ENCODE measurements at regions not wholly inside any gene's neighbourhood (a gene's known extent, or its start where the extent isn't known, plus 50 kb on each side); places are given as distances from the start of the nearest gene placed in this dataset.
A peak's percentile ranks its signal among the peaks of the same experiment; 100 is the strongest.

- no peak overlapping the region for H3K27ac Mint-ChIP-seq
- TF ChIP-seq CTCF (IDR thresholded peaks at IDR 0.05), result no peak
- H3K9me3 Mint-ChIP-seq, result no peaks in the 10 kb centered on the region
- H3K4me1 Mint-ChIP-seq, result peaks cover 9% of the 10 kb centered on the region
- peak overlapping the region; percentile 35 for H3K4me3 Mint-ChIP-seq
- no peak for DNase-seq
- peaks cover 7% of the 10 kb centered on the region for H3K27me3 Mint-ChIP-seq (ENCODE audit: low read depth, poor library complexity)
- H3K36me3 Mint-ChIP-seq (ENCODE audit: low read depth), result no peaks in the 10 kb centered on the region
Measured at GRCh38 chr4:138659037-138659811, 356.4 kb upstream of the NOCT start.

GRCh38 chr4:138658518-138658917 is 357.1 kb upstream of the NOCT start:
- H3K4me1 Mint-ChIP-seq, result peaks cover 9% of the 10 kb centered on the region
- TF ChIP-seq CTCF (IDR thresholded peaks at IDR 0.05), result no peak
- H3K9me3 Mint-ChIP-seq, result no peaks in the 10 kb centered on the region
- no peaks in the 10 kb centered on the region for H3K36me3 Mint-ChIP-seq (ENCODE audit: low read depth)
- no peak for DNase-seq
- H3K27ac Mint-ChIP-seq, result no peak overlapping the region
- peaks cover 7% of the 10 kb centered on the region for H3K27me3 Mint-ChIP-seq (ENCODE audit: low read depth, poor library complexity)
- H3K4me3 Mint-ChIP-seq, result no peak overlapping the region

GRCh38 chr4:138656990-138657389 is 358.6 kb upstream of the NOCT start:
- H3K27ac Mint-ChIP-seq, result no peak overlapping the region
- no peak overlapping the region for H3K4me3 Mint-ChIP-seq
- H3K27me3 Mint-ChIP-seq (ENCODE audit: low read depth, poor library complexity), result peaks cover 7% of the 10 kb centered on the region
- peaks cover 9% of the 10 kb centered on the region for H3K4me1 Mint-ChIP-seq
- no peaks in the 10 kb centered on the region for H3K36me3 Mint-ChIP-seq (ENCODE audit: low read depth)
- no peak for DNase-seq
- no peaks in the 10 kb centered on the region for H3K9me3 Mint-ChIP-seq
- TF ChIP-seq CTCF (IDR thresholded peaks at IDR 0.05), result no peak

GRCh38 chr4:138655985-138656384 is 359.6 kb upstream of the NOCT start:
- no peak for TF ChIP-seq CTCF (IDR thresholded peaks at IDR 0.05)
- Mint-ChIP-seq H3K36me3 (ENCODE audit: low read depth) (no peaks in the 10 kb centered on the region), H3K27me3 (ENCODE audit: low read depth, poor library complexity) (peaks cover 7% of the 10 kb centered on the region), H3K27ac (no peak overlapping the region), H3K4me1 (peaks cover 9% of the 10 kb centered on the region), H3K4me3 (no peak overlapping the region), H3K9me3 (no peaks in the 10 kb centered on the region)
- DNase-seq, result no peak

GRCh38 chr4:138655286-138655685 is 360.3 kb upstream of the NOCT start:
- TF ChIP-seq CTCF (IDR thresholded peaks at IDR 0.05), result no peak
- H3K27ac Mint-ChIP-seq, result no peak overlapping the region
- no peak overlapping the region for H3K4me3 Mint-ChIP-seq
- peaks cover 9% of the 10 kb centered on the region for H3K4me1 Mint-ChIP-seq
- no peak for DNase-seq
- peaks cover 7% of the 10 kb centered on the region for H3K27me3 Mint-ChIP-seq (ENCODE audit: low read depth, poor library complexity)
- no peaks in the 10 kb centered on the region for H3K36me3 Mint-ChIP-seq (ENCODE audit: low read depth)
- no peaks in the 10 kb centered on the region for H3K9me3 Mint-ChIP-seq

- Mint-ChIP-seq H3K4me1 (peaks cover 3% of the 10 kb centered on the region), H3K36me3 (ENCODE audit: low read depth) (no peaks in the 10 kb centered on the region), H3K9me3 (no peaks in the 10 kb centered on the region), H3K4me3 (no peak overlapping the region), H3K27ac (no peak overlapping the region), H3K27me3 (ENCODE audit: low read depth, poor library complexity) (peaks cover 2% of the 10 kb centered on the region)
- TF ChIP-seq CTCF (IDR thresholded peaks at IDR 0.05), result no peak
- no peak for DNase-seq
Measured at GRCh38 chr4:138650929-138651448, 364.6 kb upstream of the NOCT start.

Measured in nephron progenitor cell (in vitro differentiated cells).